Embryonic facial prominence (tissue), 1 donor: ENCODE measurements at regions not wholly inside any gene's neighbourhood (a gene's known extent, or its start where the extent isn't known, plus 50 kb on each side); places are given as distances from the start of the nearest gene placed in this dataset.

ENCODE experiments used
- DNase-seq: peaks from one replicate; pipeline ENCODE4 v3.0.0-alpha.2; 2016; ENCODE audit errors: extremely low spot score

- DNase-seq: no peak
These were observed 200.9 kb upstream of the ZPLD1 start for GRCh38 chr3:102233881-102234280.

- DNase-seq: no peak
These were observed 199.1 kb upstream of the ZPLD1 start for GRCh38 chr3:102235679-102236078.

GRCh38 chr3:102237181-102237580 is 197.6 kb upstream of the ZPLD1 start:
- no peak for DNase-seq

DNA sequence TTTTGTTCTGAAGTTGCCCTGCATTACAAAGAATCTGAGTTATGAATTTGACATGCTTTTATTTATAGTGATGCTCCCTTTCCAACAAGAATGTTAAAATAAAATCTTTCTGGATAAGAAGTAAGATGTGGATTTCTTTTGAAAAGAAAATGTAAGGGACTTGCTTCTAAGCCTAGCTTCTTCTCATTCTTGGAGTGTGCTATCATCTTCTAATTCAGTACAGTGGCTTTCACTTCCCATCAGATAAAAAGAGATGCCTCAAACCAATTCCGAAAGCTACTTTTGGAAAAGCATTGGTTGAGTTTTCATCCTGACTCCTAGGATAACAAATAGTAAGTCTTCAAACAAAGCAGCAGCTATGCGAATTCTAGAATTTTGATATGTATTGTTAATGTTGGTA is 197.0 kb upstream of the ZPLD1 start:
- no peak for DNase-seq

DNA sequence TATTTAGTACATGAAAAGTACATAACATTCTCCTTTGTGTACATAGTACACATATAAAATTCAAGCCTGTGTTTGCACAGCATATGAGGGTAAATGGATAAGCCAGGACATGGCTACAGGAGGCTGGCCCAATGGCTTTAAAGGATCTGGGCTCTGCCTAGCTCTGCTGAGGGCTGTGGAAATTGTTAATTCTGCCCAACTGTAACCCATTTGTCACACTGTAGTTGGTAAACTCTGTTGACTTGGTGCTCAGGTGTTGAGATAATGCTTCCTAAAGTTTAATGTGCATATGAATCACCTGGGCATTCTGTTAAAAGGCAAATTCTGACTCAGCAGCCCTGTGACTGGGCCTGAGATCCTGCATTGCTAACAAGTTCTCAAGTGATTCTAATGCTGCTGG is 196.5 kb upstream of the ZPLD1 start:
- no peak for DNase-seq

DNA sequence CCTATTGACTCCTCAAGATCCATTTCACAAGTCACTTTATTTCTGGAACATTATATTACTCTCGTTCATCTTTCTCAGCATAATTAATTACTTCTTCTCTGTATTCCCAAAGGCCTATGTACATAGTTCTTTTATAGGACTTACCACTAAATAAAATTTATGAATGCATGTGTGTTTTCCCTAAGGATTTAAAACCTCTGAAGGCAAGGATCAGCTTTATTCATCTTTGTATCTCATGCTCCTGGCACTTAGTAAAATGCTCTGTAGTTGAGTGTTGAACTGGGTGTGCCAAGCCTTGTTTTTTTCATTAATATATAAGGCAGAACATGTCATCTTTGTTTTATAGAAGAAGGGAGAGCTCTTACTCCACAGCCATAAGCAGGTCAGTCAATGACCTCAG is 194.1 kb upstream of the ZPLD1 start:
- no peak for DNase-seq

GRCh38 chr3:102248981-102249705 is 185.7 kb upstream of the ZPLD1 start:
- no peak for DNase-seq

DNA sequence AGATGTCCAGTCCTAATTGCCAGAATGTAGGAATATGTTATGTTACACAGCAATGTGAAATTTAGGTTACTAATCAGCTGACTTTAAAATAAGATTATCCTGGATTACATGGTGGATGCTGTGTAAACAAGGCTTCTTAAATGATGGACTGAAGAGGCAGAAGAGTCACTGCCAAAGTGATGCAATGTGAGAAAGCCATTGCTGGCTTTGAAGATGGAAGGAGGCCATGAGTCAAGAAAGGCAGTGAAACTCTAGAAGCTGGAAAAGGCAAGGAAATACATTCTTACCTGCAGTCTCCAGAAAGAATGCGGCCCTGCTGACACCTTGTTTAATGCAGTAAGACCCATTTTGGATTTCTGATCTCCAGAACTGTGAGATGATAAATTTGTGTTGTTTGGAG is 179.1 kb upstream of the ZPLD1 start:
- no peak for DNase-seq

DNA sequence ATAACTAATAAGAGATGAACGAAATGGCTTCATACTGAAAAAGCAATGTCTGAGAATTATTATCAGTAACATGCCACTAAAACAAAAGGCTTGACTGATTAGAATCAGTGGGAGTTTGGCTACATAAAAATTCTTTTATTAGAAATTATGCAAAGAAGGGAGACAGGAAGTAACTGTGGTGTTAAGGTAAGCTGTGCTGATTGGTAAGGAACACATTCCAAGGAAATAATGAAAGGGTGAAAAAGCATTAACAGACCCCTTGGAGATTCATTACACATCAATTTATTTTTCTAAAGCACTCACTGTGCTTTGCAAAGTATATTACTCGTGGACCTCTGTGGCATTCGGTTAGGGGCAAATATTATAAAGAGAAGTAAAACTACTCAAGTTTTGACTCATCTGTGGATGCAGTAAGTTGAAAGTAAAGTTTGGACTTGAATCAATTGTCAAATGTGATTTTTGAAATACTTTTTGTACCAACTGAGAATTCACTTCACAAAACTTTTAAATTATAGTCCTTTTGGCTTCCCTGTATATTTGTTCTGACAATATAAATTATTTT is 176.1 kb upstream of the ZPLD1 start:
- no peak for DNase-seq

- DNase-seq: no peak
These were observed 175.2 kb upstream of the ZPLD1 start for GRCh38 chr3:102259663-102260062.

GRCh38 chr3:102265720-102266119 is 169.1 kb upstream of the ZPLD1 start:
- DNase-seq: no peak

GRCh38 chr3:102269406-102269805 is 165.4 kb upstream of the ZPLD1 start:
- no peak for DNase-seq

GRCh38 chr3:102290241-102290640 is 144.6 kb upstream of the ZPLD1 start:
- DNase-seq: no peak

DNA sequence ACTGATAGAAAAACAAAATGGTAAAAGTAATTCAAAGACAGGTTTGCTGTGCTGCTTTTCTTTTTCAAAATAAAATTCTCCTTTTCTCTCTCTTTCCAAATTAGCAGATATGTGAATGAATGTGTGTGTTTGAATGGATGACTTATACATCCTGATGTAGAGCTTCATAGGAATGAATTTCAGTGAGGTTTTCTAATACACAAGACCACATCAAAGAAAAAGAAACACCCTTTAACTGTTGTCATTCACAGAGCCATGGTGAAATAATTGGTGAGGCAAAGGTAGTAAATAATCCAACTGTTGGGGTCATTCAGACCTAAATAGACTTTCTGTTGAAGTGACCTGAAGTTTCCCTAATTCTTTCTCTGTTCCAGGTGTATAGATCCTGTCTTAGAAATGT is 139.1 kb upstream of the ZPLD1 start:
- DNase-seq: no peak

DNA sequence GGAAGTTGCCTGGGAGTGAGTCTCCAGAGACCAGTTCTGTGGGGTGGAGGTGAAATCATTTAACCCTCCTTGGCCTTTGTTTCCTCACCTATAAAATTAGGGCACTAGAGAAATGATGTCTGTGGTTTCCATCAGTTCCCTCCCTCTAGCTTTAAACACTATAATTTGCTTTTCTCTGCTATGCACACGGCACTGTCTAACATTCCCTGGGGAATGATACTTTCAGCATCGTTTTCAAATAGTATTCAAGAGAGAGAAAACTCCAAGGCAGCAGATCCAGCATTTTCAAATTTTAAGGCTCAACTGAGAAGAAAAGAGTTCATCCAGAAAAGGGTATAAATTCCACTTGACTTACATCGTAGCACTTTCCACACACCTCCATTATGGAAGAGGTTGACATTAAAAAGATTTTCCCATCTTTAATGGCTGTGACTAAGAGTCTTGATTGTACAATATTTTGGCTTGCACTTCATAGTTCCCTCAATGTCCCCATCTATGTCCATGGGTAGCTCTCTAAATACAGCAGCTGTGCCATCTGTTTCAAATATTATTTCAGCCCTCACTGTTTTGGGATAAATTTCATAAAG is 137.7 kb upstream of the ZPLD1 start:
- no peak for DNase-seq

- no peak for DNase-seq
These were observed 135.5 kb upstream of the ZPLD1 start for GRCh38 chr3:102299125-102299877.

GRCh38 chr3:102301155-102301880 is 133.5 kb upstream of the ZPLD1 start:
- DNase-seq: no peak

GRCh38 chr3:102302020-102302419 is 132.8 kb upstream of the ZPLD1 start:
- no peak for DNase-seq

GRCh38 chr3:102304550-102304949 is 130.3 kb upstream of the ZPLD1 start:
- no peak for DNase-seq

GRCh38 chr3:102307442-102307841 is 127.4 kb upstream of the ZPLD1 start:
- DNase-seq: no peak

DNA sequence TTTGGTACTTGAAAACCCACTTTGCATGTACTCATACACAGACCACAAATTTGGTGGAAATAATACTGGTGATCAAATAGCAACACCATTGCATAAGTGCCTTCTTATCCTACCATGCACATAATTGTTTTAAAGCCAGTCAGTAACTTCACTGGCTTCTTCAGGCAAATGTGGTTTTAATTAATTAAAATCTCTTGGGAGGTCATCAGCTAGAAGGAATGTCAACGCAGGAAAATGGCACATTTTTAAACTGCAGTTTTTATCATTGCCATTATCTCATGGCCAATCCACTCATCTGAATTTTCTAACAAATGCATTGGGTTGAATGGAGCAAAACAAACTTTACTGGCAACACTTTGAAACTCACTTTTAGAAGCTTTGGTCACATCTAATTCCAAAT is 105.7 kb upstream of the ZPLD1 start:
- DNase-seq: no peak

- no peak for DNase-seq
These were observed 105.3 kb upstream of the ZPLD1 start for GRCh38 chr3:102329561-102329960.
